Keratinocyte (primary cell): ENCODE measurements at regions not wholly inside any gene's neighbourhood (a gene's known extent, or its start where the extent isn't known, plus 50 kb on each side); places are given as distances from the start of the nearest gene placed in this dataset.

Experiments used
- DNase-seq: peaks from one replicate; pipeline ENCODE4 v3.0.0-alpha.2; 2011; ENCODE audit warnings: low read depth, missing footprints, low spot score
- FAIRE-seq: peaks from 2 replicates; lab custom pipeline; 2011; peaks lifted over from hg19 to GRCh38; lab: Jason Lieb, UNC
- H2AFZ ChIP-seq: 2 replicates; pipeline ENCODE4 v1.6.0; 2012; ENCODE audit warnings: low read length, control low read depth, inconsistent platforms; ENCODE audit not compliant: control insufficient read depth
- H3K27ac ChIP-seq: 2 replicates; pipeline ENCODE4 v1.5.1; 2011; ENCODE audit warnings: low read length; ENCODE audit not compliant: control insufficient read depth, insufficient read depth
- H3K27me3 ChIP-seq: 3 replicates; pipeline ENCODE4 v1.6.0; 2011; ENCODE audit warnings: low read length; ENCODE audit not compliant: control insufficient read depth, insufficient read depth; ENCODE audit errors: extremely low read depth
- H3K36me3 ChIP-seq, 2 experiments: 2 replicates in 1 of 2; 3 replicates in 1 of 2; pipeline ENCODE4 v1.5.1; 2011; ENCODE audit warnings: low read length in 2 of 2, mild to moderate bottlenecking in 1 of 2; ENCODE audit not compliant: control insufficient read depth in 2 of 2, insufficient read depth in 2 of 2; ENCODE audit errors: extremely low read depth in 1 of 2
- H3K4me1 ChIP-seq: 3 replicates; pipeline ENCODE4 v1.5.1; 2011; ENCODE audit warnings: low read length; ENCODE audit not compliant: control insufficient read depth, insufficient read depth; ENCODE audit errors: extremely low read depth
- H3K4me2 ChIP-seq: 3 replicates; pipeline ENCODE4 v1.6.0; 2011; ENCODE audit warnings: low read depth, low read length; ENCODE audit not compliant: control insufficient read depth, insufficient read depth; ENCODE audit errors: extremely low read depth
- H3K4me3 ChIP-seq, 3 experiments: fragments of 200-600 bp in 1 of 3; sonication (generic) in 1 of 3; 2 replicates in 2 of 3; 3 replicates in 1 of 3; pipeline ENCODE4 v1.5.1; 2011 to 2016; ENCODE audit warnings: low read length in 3 of 3, mild to moderate bottlenecking in 3 of 3, control low read depth in 2 of 3, inconsistent platforms in 1 of 3, low read depth in 1 of 3, mixed read lengths in 1 of 3, mixed run types in 1 of 3, moderate library complexity in 1 of 3; ENCODE audit not compliant: control insufficient read depth in 2 of 3, insufficient read depth in 2 of 3; ENCODE audit errors: extremely low read depth in 1 of 3
- H3K79me2 ChIP-seq: 2 replicates; pipeline ENCODE4 v1.6.0; 2012; ENCODE audit warnings: low read length; ENCODE audit not compliant: control insufficient read depth, insufficient read depth
- H3K9ac ChIP-seq: 3 replicates; pipeline ENCODE4 v1.6.0; 2011; ENCODE audit warnings: low read length; ENCODE audit not compliant: control insufficient read depth, insufficient read depth; ENCODE audit errors: extremely low read depth
- H3K9me1 ChIP-seq: 3 replicates; pipeline ENCODE4 v1.6.0; 2011; ENCODE audit warnings: low read length; ENCODE audit not compliant: control insufficient read depth, insufficient read depth; ENCODE audit errors: extremely low read depth
- H3K9me3 ChIP-seq: 2 replicates; pipeline ENCODE4 v1.5.1; 2012; ENCODE audit warnings: low read depth, low read length; ENCODE audit not compliant: control insufficient read depth
- H4K20me1 ChIP-seq: 3 replicates; pipeline ENCODE4 v1.6.0; 2011; ENCODE audit warnings: low read length; ENCODE audit not compliant: control insufficient read depth, insufficient read depth; ENCODE audit errors: extremely low read depth
- EZH2 ChIP-seq: IDR thresholded peaks from one replicate; pipeline ENCODE4 v1.6.1; 2012; ENCODE audit warnings: inconsistent platforms, mild to moderate bottlenecking, low read length, moderate library complexity
- dilution Hi-C: fragments of 300-500 bp; cut with MboI; formaldehyde crosslinking; loops from one replicate; pipeline ENCODE4 v1.7.0; 2020; ENCODE audit warnings: low sequenced_read_pairs; ENCODE audit not compliant: extremely low pct_ligation_motif_present
- TF ChIP-seq, protein P1 (sequence below), 3 experiments: IDR thresholded peaks in 1 of 3; conservative IDR thresholded peaks in 1 of 3; optimal IDR thresholded peaks in 1 of 3; 2 replicates in 2 of 3; 3 replicates in 1 of 3; pipeline versions ENCODE3 to v1.5.1; 2011; ENCODE audit warnings: low read length in 3 of 3, mild to moderate bottlenecking in 3 of 3, moderate library complexity in 2 of 3, control low read depth in 1 of 3, inconsistent platforms in 1 of 3; ENCODE audit not compliant: insufficient read depth in 2 of 3; ENCODE audit errors: extremely low read depth in 1 of 3

DNA sequence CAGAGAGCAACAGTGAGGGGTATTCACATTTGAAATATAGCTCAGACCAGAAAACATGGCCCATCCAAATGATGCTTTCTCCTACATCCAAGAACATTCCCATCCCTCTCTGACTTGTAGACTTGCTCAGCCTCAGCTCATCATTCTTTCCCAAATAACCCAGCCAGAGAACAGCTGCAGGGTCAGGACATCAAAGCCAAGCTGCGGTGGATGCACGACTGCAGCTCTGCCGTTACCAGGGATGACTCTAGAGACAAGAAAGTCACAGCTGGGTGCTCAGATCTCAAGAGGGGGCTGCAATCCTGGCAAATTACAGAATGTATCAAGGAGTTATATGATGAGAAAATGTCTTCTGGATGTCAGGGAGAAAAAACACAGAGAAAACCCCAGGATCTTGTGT is 944.3 kb downstream of the NTRK3 start:
- no peak overlapping the region for H3K27ac ChIP-seq
- dilution Hi-C loops, result no loop called here
- FAIRE-seq (no peak), DNase-seq (no peak)
- H3K79me2 ChIP-seq, result no peaks in the 10 kb centered on the region
- H3K27me3 ChIP-seq, result no peaks in the 10 kb centered on the region
- H4K20me1 ChIP-seq, result no peaks in the 10 kb centered on the region
- H3K9ac ChIP-seq, result no peak overlapping the region
- no peak overlapping the region for H2AFZ ChIP-seq
- no peak overlapping the region for H3K4me3 ChIP-seq
- no peaks in the 10 kb centered on the region for H3K9me1 ChIP-seq
- no peaks in the 10 kb centered on the region for H3K9me3 ChIP-seq
- no peaks in the 10 kb centered on the region for H3K36me3 ChIP-seq
- no peak overlapping the region for H3K4me2 ChIP-seq
- TF ChIP-seq EZH2, result no peak
- TF ChIP-seq, protein P1, sequence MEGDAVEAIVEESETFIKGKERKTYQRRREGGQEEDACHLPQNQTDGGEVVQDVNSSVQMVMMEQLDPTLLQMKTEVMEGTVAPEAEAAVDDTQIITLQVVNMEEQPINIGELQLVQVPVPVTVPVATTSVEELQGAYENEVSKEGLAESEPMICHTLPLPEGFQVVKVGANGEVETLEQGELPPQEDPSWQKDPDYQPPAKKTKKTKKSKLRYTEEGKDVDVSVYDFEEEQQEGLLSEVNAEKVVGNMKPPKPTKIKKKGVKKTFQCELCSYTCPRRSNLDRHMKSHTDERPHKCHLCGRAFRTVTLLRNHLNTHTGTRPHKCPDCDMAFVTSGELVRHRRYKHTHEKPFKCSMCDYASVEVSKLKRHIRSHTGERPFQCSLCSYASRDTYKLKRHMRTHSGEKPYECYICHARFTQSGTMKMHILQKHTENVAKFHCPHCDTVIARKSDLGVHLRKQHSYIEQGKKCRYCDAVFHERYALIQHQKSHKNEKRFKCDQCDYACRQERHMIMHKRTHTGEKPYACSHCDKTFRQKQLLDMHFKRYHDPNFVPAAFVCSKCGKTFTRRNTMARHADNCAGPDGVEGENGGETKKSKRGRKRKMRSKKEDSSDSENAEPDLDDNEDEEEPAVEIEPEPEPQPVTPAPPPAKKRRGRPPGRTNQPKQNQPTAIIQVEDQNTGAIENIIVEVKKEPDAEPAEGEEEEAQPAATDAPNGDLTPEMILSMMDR (optimal IDR thresholded peaks at IDR 0.05 in 1 of 3, IDR thresholded peaks at IDR 0.05 in 1 of 3, conservative IDR thresholded peaks at IDR 0.05 in 1 of 3; ENCODE audit: extremely low read depth in 1 of 3, insufficient read depth in 2 of 3, low read length in 3 of 3), result no peak
- no peaks in the 10 kb centered on the region for H3K4me1 ChIP-seq

DNA sequence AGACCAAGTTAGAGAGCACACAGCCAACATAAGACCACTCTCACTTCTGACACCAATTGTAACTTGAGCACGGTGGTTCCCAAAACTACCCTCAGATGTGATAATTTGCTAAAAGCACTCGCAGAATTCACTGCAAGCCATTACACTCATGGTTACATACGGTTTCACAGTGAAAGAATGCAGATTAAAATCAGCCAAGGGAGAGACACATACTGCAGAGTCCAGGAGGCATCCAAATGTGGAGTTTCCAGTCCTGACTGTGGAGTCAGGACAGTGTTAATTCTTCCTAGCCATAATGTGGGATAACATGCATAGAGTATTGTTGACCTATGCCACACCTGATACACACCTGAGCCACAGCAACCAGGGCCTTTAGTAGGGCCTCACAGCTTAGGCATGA is 956.4 kb downstream of the NTRK3 start:
- Histone ChIP-seq H3K9ac (no peak overlapping the region), H3K4me3 (no peak overlapping the region), H3K27me3 (no peaks in the 10 kb centered on the region), H4K20me1 (no peaks in the 10 kb centered on the region), H3K27ac (no peak overlapping the region), H3K4me1 (no peaks in the 10 kb centered on the region), H3K9me1 (no peaks in the 10 kb centered on the region), H3K9me3 (no peaks in the 10 kb centered on the region), H3K79me2 (no peaks in the 10 kb centered on the region), H2AFZ (no peak overlapping the region), H3K36me3 (no peaks in the 10 kb centered on the region), H3K4me2 (no peak overlapping the region)
- FAIRE-seq (no peak), DNase-seq (no peak)
- no peak for TF ChIP-seq EZH2
- TF ChIP-seq, protein P1 (optimal IDR thresholded peaks at IDR 0.05 in 1 of 3, IDR thresholded peaks at IDR 0.05 in 1 of 3, conservative IDR thresholded peaks at IDR 0.05 in 1 of 3; ENCODE audit: extremely low read depth in 1 of 3, insufficient read depth in 2 of 3, low read length in 3 of 3), result no peak
- dilution Hi-C loops, result no loop called here
